GM18873 (cell line): ENCODE measurements at regions not wholly inside any gene's neighbourhood (a gene's known extent, or its start where the extent isn't known, plus 50 kb on each side); places are given as distances from the start of the nearest gene placed in this dataset.
"Not testable (repeated sequence)": the region's sequence is repeated elsewhere in the genome, so short reads cannot be mapped to it uniquely, and the experiment has no call there.

Source experiments
- ATAC-seq: cut with Tn5 transposase; IDR thresholded peaks from one replicate; pipeline ENCODE4 v1.9.1; 2021; ENCODE audit warnings: mild to moderate bottlenecking, moderate library complexity, moderate number of reproducible peaks; ENCODE audit not compliant: unreplicated experiment, low FRiP score

DNA sequence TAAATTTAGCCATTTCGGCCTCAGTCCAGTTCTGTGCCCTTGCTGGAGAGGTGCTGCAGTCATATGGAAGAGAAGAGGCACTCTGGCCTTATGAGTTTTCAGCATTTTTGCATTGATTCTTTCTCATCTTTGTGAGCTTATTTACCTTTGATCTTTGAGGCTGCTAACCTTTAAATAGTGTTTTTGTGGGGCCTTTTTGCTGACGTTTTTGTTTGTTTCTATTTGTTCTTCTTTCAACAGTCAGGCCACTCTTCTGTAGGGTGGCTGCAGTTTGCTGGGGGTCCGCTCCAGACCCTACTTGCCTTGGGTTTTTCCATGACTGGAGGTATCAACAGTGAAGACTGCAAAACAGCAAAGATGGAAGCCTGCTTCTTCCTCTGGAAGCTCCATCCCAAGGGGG is 1951.7 kb upstream of the LRRTM1 start:
- no peak for ATAC-seq

DNA sequence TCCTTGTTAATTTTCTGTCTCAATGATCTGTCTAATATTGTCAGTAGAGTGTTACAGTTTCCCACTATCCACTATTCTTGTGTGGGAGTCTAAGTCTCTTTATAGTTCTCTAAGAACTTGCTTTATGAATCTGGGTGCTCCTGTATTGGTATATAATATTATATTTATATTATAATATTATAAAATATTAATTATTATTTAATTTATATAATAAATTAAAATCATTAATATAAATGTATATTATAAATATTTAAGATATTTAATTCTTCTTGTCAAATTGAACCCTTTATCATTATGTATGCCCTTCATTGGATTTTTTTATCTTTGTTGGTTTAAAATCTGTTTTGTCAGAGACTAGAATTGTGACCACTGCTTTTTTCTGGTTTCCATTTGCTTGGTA is 1950.2 kb upstream of the LRRTM1 start:
- ATAC-seq = no peak

- no peak for ATAC-seq
Observed at GRCh38 chr2:82246220-82246775, 1941.7 kb upstream of the LRRTM1 start.

- no peak for ATAC-seq
Observed at GRCh38 chr2:82239176-82239575, 1934.6 kb upstream of the LRRTM1 start.

DNA sequence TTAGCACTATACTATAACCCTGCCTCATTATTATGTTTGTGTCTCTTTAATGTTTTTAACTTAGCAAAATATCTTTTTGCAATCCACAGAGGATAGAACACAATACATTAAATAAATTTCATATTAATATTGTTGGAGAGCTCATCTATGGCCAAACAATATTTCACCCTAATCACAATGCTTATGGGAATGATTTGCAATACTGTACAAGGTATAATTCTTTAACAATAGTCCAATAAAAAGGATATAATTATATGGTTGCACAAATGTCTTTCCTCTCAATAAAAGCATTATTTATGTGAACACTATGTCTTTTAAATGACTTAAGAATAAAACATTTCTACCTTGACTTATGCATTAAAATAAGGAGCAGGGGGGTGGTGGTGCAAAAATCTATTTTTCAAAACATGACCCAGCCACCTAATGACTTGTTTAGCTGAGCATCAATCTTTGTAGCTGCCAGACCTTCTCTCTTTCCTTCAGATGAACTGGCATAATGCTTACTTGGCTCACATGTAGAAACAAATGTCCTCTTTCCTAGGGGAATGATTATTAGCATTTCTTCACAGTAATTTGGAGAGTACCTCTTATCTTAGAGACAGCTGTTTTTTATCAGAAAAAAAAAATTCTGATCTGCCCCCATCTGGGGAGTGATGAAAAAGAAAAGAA is 1933.6 kb upstream of the LRRTM1 start:
- ATAC-seq = no peak

- ATAC-seq = no peak
Observed at GRCh38 chr2:82234283-82234874, 1929.8 kb upstream of the LRRTM1 start.

- no peak for ATAC-seq
Observed at GRCh38 chr2:82233806-82234205, 1929.3 kb upstream of the LRRTM1 start.

DNA sequence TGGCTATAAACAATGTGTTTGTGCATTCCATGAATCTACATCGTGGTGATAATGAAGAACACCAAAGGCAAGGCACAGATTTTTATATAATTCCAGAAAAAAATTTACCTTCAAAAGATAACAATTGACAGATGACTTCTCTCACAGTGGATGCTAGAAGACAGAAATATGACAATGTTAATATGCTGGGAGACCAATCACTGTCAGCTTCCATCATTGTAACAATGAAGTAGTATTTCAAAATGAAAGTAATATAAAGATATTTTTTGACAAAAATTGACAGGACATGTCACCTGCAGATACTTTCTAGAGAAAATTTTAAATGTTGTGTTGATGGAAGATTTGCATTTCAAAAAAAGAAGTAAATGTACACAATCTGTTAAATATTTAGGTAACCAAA is 1925.9 kb upstream of the LRRTM1 start:
- no peak for ATAC-seq

- ATAC-seq = no peak
Observed at GRCh38 chr2:82226441-82226840, 1921.9 kb upstream of the LRRTM1 start.

DNA sequence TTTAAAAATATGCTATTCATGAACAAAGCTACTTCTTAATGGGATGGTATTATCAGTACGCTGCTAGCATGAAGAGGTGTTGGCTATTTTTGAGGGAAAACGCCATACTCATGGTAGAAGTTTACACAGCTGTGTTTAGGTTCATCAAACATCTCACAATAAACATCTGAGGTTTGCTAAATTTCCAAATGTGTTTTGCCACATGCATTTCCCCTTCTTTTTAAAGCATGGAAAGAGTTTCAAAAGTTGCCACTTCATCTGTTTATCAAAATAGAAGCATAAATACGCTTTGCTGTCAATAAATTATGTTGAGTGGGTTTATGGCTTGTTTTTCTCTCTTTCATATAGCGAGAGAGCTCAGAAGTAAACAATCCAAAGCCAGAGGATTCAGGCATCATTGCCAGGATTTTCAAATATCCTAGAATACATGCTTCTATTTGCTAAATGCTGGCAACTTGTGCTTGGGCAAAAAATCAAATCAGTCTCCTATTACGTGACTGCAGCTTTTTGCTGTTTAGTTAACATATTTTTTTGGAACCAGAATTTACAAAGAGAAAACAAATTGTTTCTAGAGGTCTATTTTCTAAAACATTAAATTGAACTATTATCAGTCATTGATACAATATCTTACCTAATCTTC is 1919.9 kb upstream of the LRRTM1 start:
- no peak for ATAC-seq

GRCh38 chr2:82215212-82215611 is 1910.7 kb upstream of the LRRTM1 start:
- no peak for ATAC-seq

GRCh38 chr2:82199493-82199852 is 1894.9 kb upstream of the LRRTM1 start:
- ATAC-seq = no peak

- no peak for ATAC-seq
Observed at GRCh38 chr2:82198809-82199492, 1894.4 kb upstream of the LRRTM1 start.

DNA sequence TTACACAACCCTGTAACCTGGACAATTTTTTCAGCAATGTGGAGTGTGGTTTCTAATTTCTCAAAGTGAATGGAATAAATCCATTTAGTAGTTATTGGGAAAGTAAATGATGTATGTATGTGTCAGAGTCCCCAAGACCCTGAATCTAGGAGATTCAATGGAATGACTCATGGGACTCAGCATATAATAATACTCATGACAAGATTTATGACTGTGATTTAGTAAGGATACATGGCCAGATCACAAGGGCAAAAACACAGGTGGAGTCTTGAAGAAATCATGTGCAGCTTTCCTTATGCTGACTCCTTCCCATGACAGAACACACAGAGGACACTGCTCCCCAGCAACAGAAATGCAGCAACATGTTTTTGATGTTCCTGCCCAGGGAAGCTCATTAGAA is 1877.7 kb upstream of the LRRTM1 start:
- no peak for ATAC-seq

DNA sequence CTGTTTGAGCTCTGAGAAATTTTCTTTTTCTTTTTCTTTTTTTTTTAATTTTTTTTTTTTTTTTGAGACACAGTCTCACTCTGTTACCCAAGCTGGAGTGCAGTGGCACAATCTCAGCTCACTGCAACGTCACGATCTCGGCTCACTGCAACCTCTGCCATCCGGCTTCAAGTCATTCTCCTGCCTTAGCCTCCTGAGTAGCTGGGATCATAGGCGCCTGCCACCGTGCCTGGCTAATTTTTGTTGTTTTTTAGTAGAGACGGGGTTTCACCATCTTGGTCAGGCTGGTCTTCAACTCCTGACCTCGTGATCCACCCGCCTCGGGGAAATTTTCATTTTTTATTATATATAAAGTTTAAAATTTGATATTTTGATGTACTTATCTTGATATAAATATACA is 1870.7 kb upstream of the LRRTM1 start:
- not testable (repeated sequence) for ATAC-seq

DNA sequence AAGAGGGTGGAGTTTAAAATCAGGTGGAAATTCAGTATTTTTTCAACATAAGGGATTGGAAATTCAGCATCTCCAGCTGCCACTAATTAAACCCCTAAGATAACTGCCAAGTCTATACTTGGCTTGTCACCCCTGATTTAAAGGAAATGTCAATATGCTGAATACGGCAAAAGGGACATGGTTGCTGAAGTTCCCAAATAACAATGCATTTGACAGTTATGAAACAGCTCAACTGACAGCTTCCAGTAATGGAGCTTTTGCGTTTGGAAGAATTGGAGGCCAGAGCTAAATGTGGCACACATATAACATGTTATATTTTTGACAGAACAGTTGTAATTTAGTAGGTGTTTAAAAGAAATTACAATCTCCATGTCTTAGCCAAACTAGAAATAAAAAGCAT is 1867.9 kb upstream of the LRRTM1 start:
- no peak for ATAC-seq

GRCh38 chr2:82169379-82169778 is 1864.8 kb upstream of the LRRTM1 start:
- ATAC-seq = no peak

DNA sequence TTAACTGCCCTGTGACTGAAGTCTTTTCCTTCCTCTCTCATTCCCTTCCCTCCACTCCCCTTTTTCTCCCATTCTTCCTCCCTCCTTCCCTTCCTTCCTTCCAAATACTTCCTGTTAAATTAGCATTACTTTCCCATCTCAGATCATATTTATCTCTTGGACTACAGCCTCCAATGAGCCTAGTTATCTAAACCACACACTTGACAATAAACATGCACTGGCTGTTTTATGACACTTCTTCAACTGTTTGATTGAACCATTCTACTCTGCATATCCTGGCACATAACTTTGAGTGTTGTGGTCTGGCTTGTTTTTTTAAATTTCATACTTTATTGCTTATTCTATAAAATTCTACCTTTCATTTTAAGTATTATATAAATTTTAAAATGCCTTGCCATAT is 1860.8 kb upstream of the LRRTM1 start:
- ATAC-seq = no peak

DNA sequence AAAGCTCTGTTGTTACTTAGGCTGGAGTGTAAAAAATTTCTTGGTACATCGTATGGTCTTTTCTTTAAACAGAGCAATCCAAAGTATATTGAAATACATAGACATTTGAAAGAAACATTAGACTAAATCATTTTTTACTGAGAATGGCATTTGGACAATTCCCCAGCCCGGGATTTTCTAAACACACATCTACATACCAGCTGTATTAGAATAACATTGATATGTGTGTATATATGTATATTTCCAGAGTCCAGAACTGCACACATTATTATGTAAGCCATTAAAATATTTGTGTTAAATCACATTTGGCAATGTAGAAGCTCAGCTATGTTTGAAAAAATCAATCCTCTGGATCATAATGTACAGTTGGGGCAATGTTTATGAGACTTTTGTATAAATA is 1853.6 kb upstream of the LRRTM1 start:
- no peak for ATAC-seq

- no peak for ATAC-seq
Observed at GRCh38 chr2:82155469-82155868, 1850.9 kb upstream of the LRRTM1 start.

DNA sequence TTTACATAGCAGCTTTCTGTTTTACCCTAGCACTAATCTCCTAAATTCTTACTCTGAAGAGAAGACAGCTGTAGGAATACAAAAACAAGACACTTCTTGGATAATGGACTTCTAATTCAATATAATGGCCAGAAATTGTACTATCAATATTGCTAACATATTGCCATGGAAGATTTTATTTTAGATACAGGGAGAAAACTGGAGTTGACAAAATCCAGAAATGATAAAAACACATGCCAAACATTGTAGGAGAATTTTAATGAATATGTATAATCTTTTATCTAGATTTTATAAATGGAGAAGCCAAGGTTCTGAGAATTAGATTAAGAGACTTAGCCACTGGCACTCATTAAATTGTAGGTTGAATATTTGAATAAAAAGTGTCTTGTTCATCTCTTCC is 1838.8 kb upstream of the LRRTM1 start:
- no peak for ATAC-seq
